A673 (cell line): ENCODE measurements at regions not wholly inside any gene's neighbourhood (a gene's known extent, or its start where the extent isn't known, plus 50 kb on each side); places are given as distances from the start of the nearest gene placed in this dataset.

Experiments
- BruUV-seq: library from RNA; stranded (reverse); fragments of 400-500 nt; replicated peaks from 2 replicates; lab custom pipeline; 2021; lab: Mats Ljungman, UMichigan
- CTCF ChIA-PET: fragments of 300-600 bp; sonication (Branson Sonifier 250); formaldehyde crosslinking; loops from one replicate; lab custom pipeline; 2022; ENCODE audit warnings: antibody characterized with exemption; lab: Charles Lee
- POLR2A ChIA-PET: fragments of 300-600 bp; sonication (Branson Sonifier 250); formaldehyde crosslinking; loops from one replicate; lab custom pipeline; 2022; ENCODE audit warnings: antibody characterized with exemption; ENCODE audit not compliant: low non-redundant PET; lab: Charles Lee
- DNase-seq: peaks from one replicate; pipeline ENCODE4 v3.0.0-alpha.2; 2015; ENCODE audit warnings: low spot score
- H3K27ac ChIP-seq: fragments of 200-600 bp; sonication (generic); 2 replicates; pipeline ENCODE4 v1.5.1; 2016; ENCODE audit warnings: mixed run types, low read depth, mild to moderate bottlenecking, mixed read lengths, antibody characterized with exemption, low read length; ENCODE audit not compliant: poor library complexity, severe bottlenecking
- H3K27me3 ChIP-seq: fragments of 200-600 bp; sonication (generic); replicated peaks from 2 replicates; pipeline ENCODE4 v1.6.1; 2017; ENCODE audit warnings: mixed run types, low read depth, mild to moderate bottlenecking, mixed read lengths, antibody characterized with exemption, low read length; ENCODE audit not compliant: insufficient read depth, poor library complexity
- H3K36me3 ChIP-seq: fragments of 200-600 bp; sonication (generic); 2 replicates; pipeline ENCODE4 v1.6.1; 2016; ENCODE audit warnings: mixed run types, mild to moderate bottlenecking, mixed read lengths, antibody characterized with exemption, low read length; ENCODE audit not compliant: insufficient read depth, poor library complexity, severe bottlenecking
- H3K4me1 ChIP-seq: fragments of 200-600 bp; sonication (generic); 2 replicates; pipeline ENCODE4 v1.6.1; 2017; ENCODE audit warnings: mixed run types, mild to moderate bottlenecking, mixed read lengths, antibody characterized with exemption, low read length; ENCODE audit not compliant: insufficient read depth, poor library complexity, severe bottlenecking
- H3K4me3 ChIP-seq: fragments of 200-600 bp; sonication (generic); 2 replicates; pipeline ENCODE4 v1.5.1; 2016; ENCODE audit warnings: low read depth, mixed run types, mild to moderate bottlenecking, mixed read lengths, low read length; ENCODE audit not compliant: poor library complexity, severe bottlenecking
- H3K9me3 ChIP-seq: fragments of 200-600 bp; sonication (generic); 2 replicates; pipeline ENCODE4 v1.6.1; 2016; ENCODE audit warnings: mixed run types, low read depth, mild to moderate bottlenecking, mixed read lengths, antibody characterized with exemption, low read length; ENCODE audit not compliant: poor library complexity, severe bottlenecking
- EZH2 ChIP-seq: fragments of 200-600 bp; sonication (generic); IDR thresholded peaks from 2 replicates; pipeline ENCODE4 v1.6.1; 2017; ENCODE audit warnings: borderline replicate concordance, low read depth, mild to moderate bottlenecking, mixed read lengths, antibody characterized with exemption, low read length; ENCODE audit not compliant: poor library complexity, severe bottlenecking
- intact Hi-C: fragments of 100-400 bp; cut with micrococcal nuclease; formaldehyde crosslinking; loops from one replicate; pipeline ENCODE4 v1.10.0; 2022; ENCODE audit not compliant: unreplicated experiment
- TF ChIP-seq, protein P1 (sequence below): fragments of 300-800, 200-600 bp; sonication (generic); conservative IDR thresholded peaks from 2 replicates; pipeline ENCODE4 v1.5.1; 2017; ENCODE audit warnings: low read depth, mild to moderate bottlenecking, antibody characterized with exemption, low read length, moderate library complexity, mixed read lengths

DNA sequence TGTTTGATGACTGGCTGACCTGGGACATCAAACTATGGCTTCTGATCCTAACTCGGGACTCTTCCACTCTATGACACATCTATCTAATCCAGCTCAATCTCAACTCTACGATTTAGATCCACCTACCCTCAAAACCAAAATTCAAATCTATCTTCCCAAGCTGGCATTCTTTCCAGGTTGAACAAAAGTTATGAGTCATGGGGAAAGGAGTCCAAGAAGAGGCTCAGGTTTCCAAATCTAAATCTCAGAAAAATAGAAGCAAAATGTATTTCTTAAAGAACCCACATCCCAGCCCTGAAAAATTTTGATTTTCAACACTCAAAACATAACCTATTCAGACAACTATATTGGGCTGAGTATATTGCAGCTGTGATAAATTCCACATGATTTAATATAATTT is 143.9 kb upstream of the IPO5 start:
- TF ChIP-seq, protein P1, sequence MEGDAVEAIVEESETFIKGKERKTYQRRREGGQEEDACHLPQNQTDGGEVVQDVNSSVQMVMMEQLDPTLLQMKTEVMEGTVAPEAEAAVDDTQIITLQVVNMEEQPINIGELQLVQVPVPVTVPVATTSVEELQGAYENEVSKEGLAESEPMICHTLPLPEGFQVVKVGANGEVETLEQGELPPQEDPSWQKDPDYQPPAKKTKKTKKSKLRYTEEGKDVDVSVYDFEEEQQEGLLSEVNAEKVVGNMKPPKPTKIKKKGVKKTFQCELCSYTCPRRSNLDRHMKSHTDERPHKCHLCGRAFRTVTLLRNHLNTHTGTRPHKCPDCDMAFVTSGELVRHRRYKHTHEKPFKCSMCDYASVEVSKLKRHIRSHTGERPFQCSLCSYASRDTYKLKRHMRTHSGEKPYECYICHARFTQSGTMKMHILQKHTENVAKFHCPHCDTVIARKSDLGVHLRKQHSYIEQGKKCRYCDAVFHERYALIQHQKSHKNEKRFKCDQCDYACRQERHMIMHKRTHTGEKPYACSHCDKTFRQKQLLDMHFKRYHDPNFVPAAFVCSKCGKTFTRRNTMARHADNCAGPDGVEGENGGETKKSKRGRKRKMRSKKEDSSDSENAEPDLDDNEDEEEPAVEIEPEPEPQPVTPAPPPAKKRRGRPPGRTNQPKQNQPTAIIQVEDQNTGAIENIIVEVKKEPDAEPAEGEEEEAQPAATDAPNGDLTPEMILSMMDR: no peak
- TF ChIP-seq EZH2: no peak
- Histone ChIP-seq H3K36me3 (no peaks in the 10 kb centered on the region), H3K4me3 (no peak overlapping the region), H3K27ac (no peak overlapping the region), H3K9me3 (no peaks in the 10 kb centered on the region), H3K27me3 (no peaks in the 10 kb centered on the region), H3K4me1 (no peaks in the 10 kb centered on the region)
- BruUV-seq: no TSS peak
- DNase-seq: no peak
- CTCF ChIA-PET: interaction anchor here (0.6 kb wide), 1 partner anchor 448 kb away, joined by 5 read pairs; no protein-coding TSS in a partner anchor
- intact Hi-C loops: loop anchor here (10.0 kb wide), 1 partner anchor 695 kb away; no protein-coding TSS in a partner anchor
- POLR2A ChIA-PET: no interaction called here

DNA sequence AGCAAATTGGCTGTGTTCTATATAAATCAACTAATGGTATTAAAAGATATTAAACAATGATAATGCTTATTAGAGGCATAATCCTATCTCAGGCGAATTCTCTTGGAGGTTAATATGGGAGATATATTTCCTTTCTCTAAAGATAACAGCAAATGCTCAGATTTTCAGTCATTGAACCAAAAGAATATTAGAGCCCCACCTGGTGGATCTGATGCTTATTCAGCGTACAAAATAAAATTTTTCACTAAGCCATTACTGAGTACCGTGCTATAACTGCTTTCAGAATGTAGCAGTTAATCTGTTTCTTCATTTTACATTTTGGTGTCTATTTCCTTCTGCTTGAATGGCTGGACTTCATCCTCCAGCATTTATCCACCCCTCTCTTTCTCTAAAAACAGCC is 143.3 kb upstream of the IPO5 start:
- BruUV-seq: no TSS peak
- Histone ChIP-seq H3K36me3 (no peaks in the 10 kb centered on the region), H3K27ac (no peak overlapping the region), H3K4me1 (no peaks in the 10 kb centered on the region), H3K9me3 (no peaks in the 10 kb centered on the region), H3K27me3 (no peaks in the 10 kb centered on the region), H3K4me3 (no peak overlapping the region)
- CTCF ChIA-PET: no interaction called here
- POLR2A ChIA-PET: no interaction called here
- TF ChIP-seq EZH2: no peak
- TF ChIP-seq, protein P1: peak; percentile 62
- peak; percentile 54 for DNase-seq
- intact Hi-C loops: no loop called here

DNA sequence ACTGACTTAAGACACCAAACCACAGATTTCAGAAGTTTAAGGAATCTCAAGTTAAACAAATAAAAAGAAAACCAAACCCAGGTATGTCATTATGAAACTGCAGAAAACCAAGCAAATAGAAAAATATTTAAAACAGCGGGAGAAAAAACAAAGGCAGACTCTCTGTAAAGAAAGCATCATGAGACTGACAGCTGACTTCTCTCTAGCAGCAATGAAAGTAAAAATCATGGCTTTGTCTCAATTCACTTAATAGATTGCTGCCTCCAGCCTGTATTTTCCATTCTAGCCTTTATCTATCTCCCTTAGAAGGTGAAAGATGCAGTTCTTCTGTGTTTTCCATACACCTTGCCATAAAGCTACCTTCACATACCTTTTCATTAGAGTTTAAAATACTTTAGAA is 131.1 kb upstream of the IPO5 start:
- Histone ChIP-seq H3K4me1 (no peaks in the 10 kb centered on the region), H3K9me3 (peaks cover 7% of the 10 kb centered on the region), H3K36me3 (no peaks in the 10 kb centered on the region), H3K27ac (no peak overlapping the region), H3K27me3 (no peaks in the 10 kb centered on the region), H3K4me3 (no peak overlapping the region)
- ChIA-PET POLR2A (no interaction called here), CTCF (no interaction called here)
- DNase-seq: no peak
- BruUV-seq: no TSS peak
- TF ChIP-seq, protein P1: no peak
- TF ChIP-seq EZH2: no peak
- intact Hi-C loops: no loop called here
